Right ventricle myocardium inferior (tissue), 1 donor: ENCODE measurements at regions not wholly inside any gene's neighbourhood (a gene's known extent, or its start where the extent isn't known, plus 50 kb on each side); places are given as distances from the start of the nearest gene placed in this dataset.

ENCODE experiments used
- ATAC-seq: fragments of 200-7000 bp; cut with Tn5 transposase; one replicate; pipeline ENCODE4 v1.9.1; 2020; ENCODE audit warnings: mild to moderate bottlenecking, moderate library complexity
- DNase-seq: peaks from one replicate; pipeline ENCODE4 v3.0.0; 2021; ENCODE audit errors: missing footprints
- intact Hi-C: fragments of 100-400 bp; cut with DNase I; formaldehyde crosslinking; loops from one replicate; pipeline ENCODE4 v1.11.0; 2022
- donor health status: DM: no; HTN: yes; CAD: no; lungs with severe emphysema.

- no peak for ATAC-seq
- no peak for DNase-seq
- intact Hi-C loops, result no loop called here
Observed at GRCh38 chr4:100970414-100970813, 376.9 kb downstream of the PPP3CA start.

GRCh38 chr4:100969925-100970324 is 377.4 kb downstream of the PPP3CA start:
- no peak for DNase-seq
- no peak for ATAC-seq
- intact Hi-C loops, result no loop called here

- ATAC-seq, result no peak
- no peak for DNase-seq
- intact Hi-C loops, result no loop called here
Observed at GRCh38 chr4:100968046-100968445, 379.3 kb downstream of the PPP3CA start.

- DNase-seq (no peak), ATAC-seq (no peak)
- intact Hi-C loops, result no loop called here
Observed at GRCh38 chr4:100963627-100964026, 383.7 kb downstream of the PPP3CA start.

- intact Hi-C loops, result no loop called here
- ATAC-seq (no peak), DNase-seq (no peak)
Observed at GRCh38 chr4:100962698-100963097, 384.6 kb downstream of the PPP3CA start.

- DNase-seq (no peak), ATAC-seq (no peak)
- intact Hi-C loops, result no loop called here
Observed at GRCh38 chr4:100960232-100960631, 387.1 kb downstream of the PPP3CA start.

- no peak for ATAC-seq
- intact Hi-C loops, result no loop called here
- DNase-seq, result no peak
Observed at GRCh38 chr4:100954046-100954445, 393.3 kb downstream of the PPP3CA start.

- intact Hi-C loops, result no loop called here
- ATAC-seq, result no peak
- DNase-seq, result no peak
Observed at GRCh38 chr4:100953616-100954015, 393.7 kb downstream of the PPP3CA start.

GRCh38 chr4:100952590-100952989 is 394.7 kb downstream of the PPP3CA start:
- DNase-seq (no peak), ATAC-seq (no peak)
- intact Hi-C loops, result no loop called here

GRCh38 chr4:100949350-100949935 is 397.9 kb downstream of the PPP3CA start:
- intact Hi-C loops, result no loop called here
- DNase-seq, result no peak
- ATAC-seq, result no peak

GRCh38 chr4:100948911-100949310 is 398.4 kb downstream of the PPP3CA start:
- ATAC-seq, result no peak
- DNase-seq, result no peak
- intact Hi-C loops, result no loop called here

GRCh38 chr4:100945789-100946188 is 401.5 kb downstream of the PPP3CA start:
- DNase-seq (no peak), ATAC-seq (no peak)
- intact Hi-C loops, result no loop called here

GRCh38 chr4:100938698-100939097 is 408.6 kb downstream of the PPP3CA start:
- ATAC-seq (no peak), DNase-seq (no peak)
- intact Hi-C loops, result no loop called here

GRCh38 chr4:100936661-100937375 is 410.5 kb downstream of the PPP3CA start:
- ATAC-seq (no peak), DNase-seq (no peak)
- intact Hi-C loops, result no loop called here

GRCh38 chr4:100935090-100935489 is 412.2 kb downstream of the PPP3CA start:
- no peak for DNase-seq

GRCh38 chr4:100933628-100934027 is 413.7 kb downstream of the PPP3CA start:
- ATAC-seq (no peak), DNase-seq (no peak)
- intact Hi-C loops, result no loop called here

More at GRCh38 chr4:100935090-100935489, 412.2 kb downstream of the PPP3CA start:
- intact Hi-C loops, result no loop called here
- no peak for ATAC-seq

- intact Hi-C loops, result no loop called here
- ATAC-seq (no peak), DNase-seq (no peak)
Observed at GRCh38 chr4:100929758-100930157, 411.9 kb upstream of the EMCN start.

- intact Hi-C loops, result no loop called here
- DNase-seq (no peak), ATAC-seq (no peak)
Observed at GRCh38 chr4:100929135-100929534, 411.3 kb upstream of the EMCN start.

- intact Hi-C loops, result no loop called here
- ATAC-seq (no peak), DNase-seq (no peak)
Observed at GRCh38 chr4:100926039-100926717, 408.4 kb upstream of the EMCN start.

GRCh38 chr4:100913685-100914084 is 395.9 kb upstream of the EMCN start:
- intact Hi-C loops, result no loop called here
- no peak for ATAC-seq
- no peak for DNase-seq
